GM12878 (cell line): ENCODE measurements at regions not wholly inside any gene's neighbourhood (a gene's known extent, or its start where the extent isn't known, plus 50 kb on each side); places are given as distances from the start of the nearest gene placed in this dataset.
A peak's percentile ranks its signal among the peaks of the same experiment; 100 is the strongest.

Source experiments
- EP300 ChIP-seq, 2 experiments: fragments of 150-350 bp in 1 of 2; IDR thresholded peaks; 2 replicates each; pipeline ENCODE4 v1.6.1; 2011 to 2012; ENCODE audit warnings: low read depth in 2 of 2, low read length in 2 of 2, borderline replicate concordance in 1 of 2, improper control_type of control experiment in 1 of 2, inconsistent platforms in 1 of 2; ENCODE audit not compliant: control insufficient read depth in 1 of 2
- MYC ChIP-seq: IDR thresholded peaks from 2 replicates; pipeline ENCODE4 v1.6.1; 2011; ENCODE audit warnings: mild to moderate bottlenecking, low read length, moderate library complexity, inconsistent platforms; ENCODE audit not compliant: insufficient read depth, insufficient replicate concordance, insufficient read length, severe bottlenecking
- NR2C1 ChIP-seq: fragments of 450-650 bp; IDR thresholded peaks from 2 replicates; pipeline ENCODE4 v1.6.1; 2017; ENCODE audit warnings: antibody characterized with exemption, mild to moderate bottlenecking, moderate library complexity
- PAX5 ChIP-seq: IDR thresholded peaks from 2 replicates; pipeline ENCODE4 v1.6.1; 2011; ENCODE audit warnings: low read depth, low read length, borderline replicate concordance
- PAX8 ChIP-seq: fragments of 450-650 bp; IDR thresholded peaks from 2 replicates; pipeline ENCODE4 v1.6.1; 2017; ENCODE audit warnings: mild to moderate bottlenecking, moderate library complexity
- POU2F2 ChIP-seq: IDR thresholded peaks from 3 replicates; pipeline ENCODE4 v1.6.1; 2011; ENCODE audit warnings: low read depth, mild to moderate bottlenecking, low read length, borderline replicate concordance
- SMC3 ChIP-seq: IDR thresholded peaks from 2 replicates; pipeline ENCODE4 v1.6.1; 2011; ENCODE audit warnings: low read length, improper control_type of control experiment, borderline replicate concordance
- TF ChIP-seq, protein P1 (sequence below), 3 experiments: IDR thresholded peaks in 2 of 3; conservative IDR thresholded peaks in 1 of 3; 2 replicates each; pipeline ENCODE4 v1.5.1; 2011; ENCODE audit warnings: low read depth in 3 of 3, low read length in 3 of 3, mild to moderate bottlenecking in 3 of 3, control low read depth in 2 of 3, moderate library complexity in 2 of 3, inconsistent platforms in 1 of 3, mixed read lengths in 1 of 3; ENCODE audit not compliant: control insufficient read depth in 2 of 3, insufficient read depth in 1 of 3; ENCODE audit errors: extremely low read depth in 1 of 3
- TF ChIP-seq, protein P2 (sequence below): fragments of 450-650 bp; IDR thresholded peaks from 2 replicates; pipeline ENCODE4 v1.6.1; 2017; ENCODE audit warnings: antibody characterized with exemption, mild to moderate bottlenecking, moderate library complexity

DNA sequence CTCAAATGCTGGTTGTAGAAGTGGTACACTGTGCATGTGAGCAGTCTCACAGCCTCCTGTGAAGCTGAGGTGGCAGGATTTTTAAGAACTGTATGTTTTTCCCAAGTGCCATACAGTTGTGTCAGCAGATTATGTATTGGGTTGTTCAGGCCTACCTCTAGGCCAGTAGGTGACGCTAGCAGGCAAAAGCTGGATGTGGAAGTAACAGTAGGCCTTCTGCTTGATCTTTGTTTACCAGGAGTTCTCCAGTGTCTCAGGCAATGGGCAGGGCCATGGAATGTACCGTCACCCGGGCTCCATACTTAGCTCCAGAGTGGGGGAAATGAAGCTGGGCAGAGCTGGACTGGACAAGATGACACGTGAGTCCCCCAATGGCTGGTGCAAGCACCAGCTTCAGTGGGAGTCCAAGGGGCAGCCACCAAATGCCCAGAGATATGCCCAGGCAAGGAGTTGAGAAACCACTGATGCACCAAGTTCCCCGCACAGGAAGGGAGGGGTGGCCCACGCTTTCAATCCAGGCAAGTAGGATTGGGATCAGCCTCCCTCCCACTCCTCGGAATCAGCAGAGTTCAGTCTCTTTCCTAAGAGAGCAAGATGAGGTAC is 289.7 kb downstream of the HTR1B start (continued):
- no peak for TF ChIP-seq POU2F2
- no peak for TF ChIP-seq PAX8
- TF ChIP-seq, protein P1, sequence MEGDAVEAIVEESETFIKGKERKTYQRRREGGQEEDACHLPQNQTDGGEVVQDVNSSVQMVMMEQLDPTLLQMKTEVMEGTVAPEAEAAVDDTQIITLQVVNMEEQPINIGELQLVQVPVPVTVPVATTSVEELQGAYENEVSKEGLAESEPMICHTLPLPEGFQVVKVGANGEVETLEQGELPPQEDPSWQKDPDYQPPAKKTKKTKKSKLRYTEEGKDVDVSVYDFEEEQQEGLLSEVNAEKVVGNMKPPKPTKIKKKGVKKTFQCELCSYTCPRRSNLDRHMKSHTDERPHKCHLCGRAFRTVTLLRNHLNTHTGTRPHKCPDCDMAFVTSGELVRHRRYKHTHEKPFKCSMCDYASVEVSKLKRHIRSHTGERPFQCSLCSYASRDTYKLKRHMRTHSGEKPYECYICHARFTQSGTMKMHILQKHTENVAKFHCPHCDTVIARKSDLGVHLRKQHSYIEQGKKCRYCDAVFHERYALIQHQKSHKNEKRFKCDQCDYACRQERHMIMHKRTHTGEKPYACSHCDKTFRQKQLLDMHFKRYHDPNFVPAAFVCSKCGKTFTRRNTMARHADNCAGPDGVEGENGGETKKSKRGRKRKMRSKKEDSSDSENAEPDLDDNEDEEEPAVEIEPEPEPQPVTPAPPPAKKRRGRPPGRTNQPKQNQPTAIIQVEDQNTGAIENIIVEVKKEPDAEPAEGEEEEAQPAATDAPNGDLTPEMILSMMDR (IDR thresholded peaks at IDR 0.05 in 2 of 3, conservative IDR thresholded peaks at IDR 0.05 in 1 of 3; ENCODE audit: control insufficient read depth in 2 of 3, extremely low read depth in 1 of 3, insufficient read depth in 1 of 3, low read depth in 3 of 3, low read length in 3 of 3): peak in 1 of 3 experiments; percentile 46; a peak in 1 of 6 replicates
- TF ChIP-seq PAX5: no peak
- TF ChIP-seq, protein P2, sequence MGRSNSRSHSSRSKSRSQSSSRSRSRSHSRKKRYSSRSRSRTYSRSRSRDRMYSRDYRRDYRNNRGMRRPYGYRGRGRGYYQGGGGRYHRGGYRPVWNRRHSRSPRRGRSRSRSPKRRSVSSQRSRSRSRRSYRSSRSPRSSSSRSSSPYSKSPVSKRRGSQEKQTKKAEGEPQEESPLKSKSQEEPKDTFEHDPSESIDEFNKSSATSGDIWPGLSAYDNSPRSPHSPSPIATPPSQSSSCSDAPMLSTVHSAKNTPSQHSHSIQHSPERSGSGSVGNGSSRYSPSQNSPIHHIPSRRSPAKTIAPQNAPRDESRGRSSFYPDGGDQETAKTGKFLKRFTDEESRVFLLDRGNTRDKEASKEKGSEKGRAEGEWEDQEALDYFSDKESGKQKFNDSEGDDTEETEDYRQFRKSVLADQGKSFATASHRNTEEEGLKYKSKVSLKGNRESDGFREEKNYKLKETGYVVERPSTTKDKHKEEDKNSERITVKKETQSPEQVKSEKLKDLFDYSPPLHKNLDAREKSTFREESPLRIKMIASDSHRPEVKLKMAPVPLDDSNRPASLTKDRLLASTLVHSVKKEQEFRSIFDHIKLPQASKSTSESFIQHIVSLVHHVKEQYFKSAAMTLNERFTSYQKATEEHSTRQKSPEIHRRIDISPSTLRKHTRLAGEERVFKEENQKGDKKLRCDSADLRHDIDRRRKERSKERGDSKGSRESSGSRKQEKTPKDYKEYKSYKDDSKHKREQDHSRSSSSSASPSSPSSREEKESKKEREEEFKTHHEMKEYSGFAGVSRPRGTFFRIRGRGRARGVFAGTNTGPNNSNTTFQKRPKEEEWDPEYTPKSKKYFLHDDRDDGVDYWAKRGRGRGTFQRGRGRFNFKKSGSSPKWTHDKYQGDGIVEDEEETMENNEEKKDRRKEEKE: no peak
- TF ChIP-seq EP300 (IDR thresholded peaks at IDR 0.05; ENCODE audit: borderline replicate concordance in 1 of 2, control insufficient read depth in 1 of 2, low read depth in 2 of 2, low read length in 2 of 2): no peak
- TF ChIP-seq MYC: no peak
- no peak for TF ChIP-seq NR2C1
- peak; percentile 34; the same call in 1 of the 2 replicates for TF ChIP-seq SMC3
